ENCODE measurements at regions not wholly inside any gene's neighbourhood (a gene's known extent, or its start where the extent isn't known, plus 50 kb on each side); places are given as distances from the start of the nearest gene placed in this dataset.

- TF ChIP-seq, protein P1, sequence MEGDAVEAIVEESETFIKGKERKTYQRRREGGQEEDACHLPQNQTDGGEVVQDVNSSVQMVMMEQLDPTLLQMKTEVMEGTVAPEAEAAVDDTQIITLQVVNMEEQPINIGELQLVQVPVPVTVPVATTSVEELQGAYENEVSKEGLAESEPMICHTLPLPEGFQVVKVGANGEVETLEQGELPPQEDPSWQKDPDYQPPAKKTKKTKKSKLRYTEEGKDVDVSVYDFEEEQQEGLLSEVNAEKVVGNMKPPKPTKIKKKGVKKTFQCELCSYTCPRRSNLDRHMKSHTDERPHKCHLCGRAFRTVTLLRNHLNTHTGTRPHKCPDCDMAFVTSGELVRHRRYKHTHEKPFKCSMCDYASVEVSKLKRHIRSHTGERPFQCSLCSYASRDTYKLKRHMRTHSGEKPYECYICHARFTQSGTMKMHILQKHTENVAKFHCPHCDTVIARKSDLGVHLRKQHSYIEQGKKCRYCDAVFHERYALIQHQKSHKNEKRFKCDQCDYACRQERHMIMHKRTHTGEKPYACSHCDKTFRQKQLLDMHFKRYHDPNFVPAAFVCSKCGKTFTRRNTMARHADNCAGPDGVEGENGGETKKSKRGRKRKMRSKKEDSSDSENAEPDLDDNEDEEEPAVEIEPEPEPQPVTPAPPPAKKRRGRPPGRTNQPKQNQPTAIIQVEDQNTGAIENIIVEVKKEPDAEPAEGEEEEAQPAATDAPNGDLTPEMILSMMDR (IDR thresholded peaks at IDR 0.05; ENCODE audit: poor library complexity, severe bottlenecking), result no peak
- H3K4me3 ChIP-seq (ENCODE audit: severe bottlenecking), result no peak overlapping the region
- H3K4me1 ChIP-seq (ENCODE audit: insufficient read depth, poor library complexity, severe bottlenecking), result peaks cover 26% of the 10 kb centered on the region
- no peaks in the 10 kb centered on the region for H3K27me3 ChIP-seq (ENCODE audit: insufficient read depth, poor library complexity, severe bottlenecking)
- H3K9me3 ChIP-seq (ENCODE audit: severe bottlenecking), result no peaks in the 10 kb centered on the region
- peak; percentile 24; the same call in 1 of the 3 replicates for ATAC-seq (ENCODE audit: low read depth)
- no peak for DNase-seq (ENCODE audit: low spot score)
- H3K27ac ChIP-seq (ENCODE audit: poor library complexity, severe bottlenecking), result peak overlapping the region; percentile 59
- H3K36me3 ChIP-seq (ENCODE audit: low read depth), result no peaks in the 10 kb centered on the region
Measured at GRCh38 chr4:145302725-145303124, 122.3 kb upstream of the OTUD4 start.

- no peaks in the 10 kb centered on the region for H3K36me3 ChIP-seq (ENCODE audit: low read depth)
- DNase-seq (ENCODE audit: low spot score), result peak; percentile 51
- no peaks in the 10 kb centered on the region for H3K9me3 ChIP-seq (ENCODE audit: severe bottlenecking)
- H3K27me3 ChIP-seq (ENCODE audit: insufficient read depth, poor library complexity, severe bottlenecking), result no peaks in the 10 kb centered on the region
- peak; percentile 78 for ATAC-seq (ENCODE audit: low read depth)
- TF ChIP-seq, protein P1 (IDR thresholded peaks at IDR 0.05; ENCODE audit: poor library complexity, severe bottlenecking), result no peak
- H3K27ac ChIP-seq (ENCODE audit: poor library complexity, severe bottlenecking), result peak overlapping the region; percentile 59
- no peak overlapping the region for H3K4me3 ChIP-seq (ENCODE audit: severe bottlenecking)
- H3K4me1 ChIP-seq (ENCODE audit: insufficient read depth, poor library complexity, severe bottlenecking), result peaks cover 26% of the 10 kb centered on the region
Measured at GRCh38 chr4:145301386-145302080, 121.1 kb upstream of the OTUD4 start.

DNA sequence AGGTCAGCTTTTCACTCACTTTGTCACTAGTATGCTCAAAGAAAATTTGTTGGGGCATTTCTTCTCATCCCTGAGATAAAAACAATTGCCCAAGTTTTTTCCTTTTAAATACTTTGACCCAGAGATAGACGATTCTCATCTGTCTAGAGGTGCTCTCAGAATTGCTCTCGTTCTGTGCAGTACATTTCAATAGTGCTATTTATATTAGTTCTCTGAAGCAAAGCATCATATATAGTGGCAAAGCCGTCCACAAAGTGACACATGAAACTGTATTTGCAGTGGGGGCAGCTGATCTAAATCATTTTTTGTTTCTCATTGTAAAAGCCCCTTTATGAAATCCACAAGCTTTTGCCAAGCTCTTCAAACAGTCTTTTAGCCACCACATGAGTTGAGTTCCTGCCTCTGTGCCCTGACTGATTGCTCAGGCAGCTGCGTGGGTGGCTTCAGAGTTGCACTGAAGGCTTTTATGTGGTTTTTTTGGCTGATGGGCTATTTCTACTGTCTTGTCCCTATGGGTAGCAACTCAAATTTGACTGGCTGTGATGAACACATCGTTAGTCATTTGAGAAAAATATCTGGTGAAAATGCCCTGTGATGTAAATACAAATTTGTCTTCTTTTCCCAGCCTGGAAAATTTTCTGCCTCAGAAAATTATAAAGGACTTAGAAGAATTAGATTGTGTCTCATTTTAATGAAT lies 119.1 kb upstream of the OTUD4 start:
- no peaks in the 10 kb centered on the region for H3K27me3 ChIP-seq (ENCODE audit: insufficient read depth, poor library complexity, severe bottlenecking)
- no peaks in the 10 kb centered on the region for H3K9me3 ChIP-seq (ENCODE audit: severe bottlenecking)
- H3K4me1 ChIP-seq (ENCODE audit: insufficient read depth, poor library complexity, severe bottlenecking), result peaks cover 26% of the 10 kb centered on the region
- no peak overlapping the region for H3K4me3 ChIP-seq (ENCODE audit: severe bottlenecking)
- H3K36me3 ChIP-seq (ENCODE audit: low read depth), result no peaks in the 10 kb centered on the region
- peak; percentile 76 for ATAC-seq (ENCODE audit: low read depth)
- H3K27ac ChIP-seq (ENCODE audit: poor library complexity, severe bottlenecking), result peak overlapping the region; percentile 59
- peak; percentile 68 for DNase-seq (ENCODE audit: low spot score)
- TF ChIP-seq, protein P1 (IDR thresholded peaks at IDR 0.05; ENCODE audit: poor library complexity, severe bottlenecking), result no peak

DNA sequence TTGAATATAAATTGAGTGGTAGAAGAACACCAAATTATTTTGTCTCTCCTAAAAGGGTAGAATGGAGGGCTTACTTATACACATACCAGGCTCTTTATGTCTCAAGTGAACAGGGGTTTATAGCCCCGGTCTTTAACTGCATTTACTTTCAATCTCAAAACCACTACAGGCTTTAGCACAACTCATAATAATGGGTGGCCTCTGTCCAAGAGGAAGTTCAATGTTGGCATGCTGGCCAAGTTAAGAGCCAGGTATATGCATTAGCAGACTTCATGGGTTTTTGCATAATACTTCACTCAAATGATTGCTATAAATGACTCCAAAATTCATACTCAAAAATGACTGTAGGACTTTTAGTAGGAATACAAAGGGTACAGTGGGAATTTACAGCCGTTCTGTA lies 118.5 kb upstream of the OTUD4 start:
- H3K27ac ChIP-seq (ENCODE audit: poor library complexity, severe bottlenecking), result peak overlapping the region; percentile 59
- DNase-seq (ENCODE audit: low spot score), result no peak
- no peaks in the 10 kb centered on the region for H3K9me3 ChIP-seq (ENCODE audit: severe bottlenecking)
- TF ChIP-seq, protein P1 (IDR thresholded peaks at IDR 0.05; ENCODE audit: poor library complexity, severe bottlenecking), result no peak
- H3K4me3 ChIP-seq (ENCODE audit: severe bottlenecking), result no peak overlapping the region
- peaks cover 26% of the 10 kb centered on the region for H3K4me1 ChIP-seq (ENCODE audit: insufficient read depth, poor library complexity, severe bottlenecking)
- H3K36me3 ChIP-seq (ENCODE audit: low read depth), result no peaks in the 10 kb centered on the region
- no peaks in the 10 kb centered on the region for H3K27me3 ChIP-seq (ENCODE audit: insufficient read depth, poor library complexity, severe bottlenecking)
- no peak for ATAC-seq (ENCODE audit: low read depth)

DNA sequence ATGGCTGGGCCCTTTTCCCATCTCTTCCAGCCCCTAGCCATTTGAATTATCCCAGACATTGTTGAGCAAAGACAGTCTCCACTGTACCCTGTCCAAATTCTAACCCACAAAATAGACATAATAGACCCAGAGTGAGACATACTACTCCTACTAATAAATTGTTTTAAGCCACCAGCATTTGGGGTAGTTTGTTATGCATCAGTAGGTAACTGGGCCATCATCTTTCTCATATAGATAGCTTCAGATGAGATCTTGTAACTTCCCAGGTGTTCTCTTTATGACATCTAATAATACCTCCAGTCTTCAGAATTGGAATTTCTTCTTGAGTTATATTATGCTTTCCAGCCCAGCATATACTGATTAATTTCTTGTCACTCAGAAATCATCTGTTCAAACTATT lies 117.2 kb upstream of the OTUD4 start:
- Histone ChIP-seq H3K9me3 (ENCODE audit: severe bottlenecking) (no peaks in the 10 kb centered on the region), H3K4me3 (ENCODE audit: severe bottlenecking) (no peak overlapping the region), H3K27ac (ENCODE audit: poor library complexity, severe bottlenecking) (no peak overlapping the region), H3K27me3 (ENCODE audit: insufficient read depth, poor library complexity, severe bottlenecking) (no peaks in the 10 kb centered on the region), H3K36me3 (ENCODE audit: low read depth) (no peaks in the 10 kb centered on the region), H3K4me1 (ENCODE audit: insufficient read depth, poor library complexity, severe bottlenecking) (peaks cover 26% of the 10 kb centered on the region)
- ATAC-seq (ENCODE audit: low read depth), result no peak
- DNase-seq (ENCODE audit: low spot score), result no peak
- TF ChIP-seq, protein P1 (IDR thresholded peaks at IDR 0.05; ENCODE audit: poor library complexity, severe bottlenecking), result no peak

Measured in RWPE2 (cell line).